ENCODE measurements at regions not wholly inside any gene's neighbourhood (a gene's known extent, or its start where the extent isn't known, plus 50 kb on each side); places are given as distances from the start of the nearest gene placed in this dataset.

- TF ChIP-seq, protein P1, sequence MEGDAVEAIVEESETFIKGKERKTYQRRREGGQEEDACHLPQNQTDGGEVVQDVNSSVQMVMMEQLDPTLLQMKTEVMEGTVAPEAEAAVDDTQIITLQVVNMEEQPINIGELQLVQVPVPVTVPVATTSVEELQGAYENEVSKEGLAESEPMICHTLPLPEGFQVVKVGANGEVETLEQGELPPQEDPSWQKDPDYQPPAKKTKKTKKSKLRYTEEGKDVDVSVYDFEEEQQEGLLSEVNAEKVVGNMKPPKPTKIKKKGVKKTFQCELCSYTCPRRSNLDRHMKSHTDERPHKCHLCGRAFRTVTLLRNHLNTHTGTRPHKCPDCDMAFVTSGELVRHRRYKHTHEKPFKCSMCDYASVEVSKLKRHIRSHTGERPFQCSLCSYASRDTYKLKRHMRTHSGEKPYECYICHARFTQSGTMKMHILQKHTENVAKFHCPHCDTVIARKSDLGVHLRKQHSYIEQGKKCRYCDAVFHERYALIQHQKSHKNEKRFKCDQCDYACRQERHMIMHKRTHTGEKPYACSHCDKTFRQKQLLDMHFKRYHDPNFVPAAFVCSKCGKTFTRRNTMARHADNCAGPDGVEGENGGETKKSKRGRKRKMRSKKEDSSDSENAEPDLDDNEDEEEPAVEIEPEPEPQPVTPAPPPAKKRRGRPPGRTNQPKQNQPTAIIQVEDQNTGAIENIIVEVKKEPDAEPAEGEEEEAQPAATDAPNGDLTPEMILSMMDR (IDR thresholded peaks at IDR 0.05), result no peak
- TF ChIP-seq POLR2A (IDR thresholded peaks at IDR 0.05), result no peak
Measured at GRCh38 chr13:50450279-50450678, 393.2 kb downstream of the DLEU7 start.

Data from lower leg skin (tissue), 3 donors.